Right kidney (tissue), 1 donor: ENCODE measurements at regions not wholly inside any gene's neighbourhood (a gene's known extent, or its start where the extent isn't known, plus 50 kb on each side); places are given as distances from the start of the nearest gene placed in this dataset.

Experiments used
- DNase-seq: peaks from one replicate; pipeline ENCODE4 v3.0.0-alpha.2; 2016

DNA sequence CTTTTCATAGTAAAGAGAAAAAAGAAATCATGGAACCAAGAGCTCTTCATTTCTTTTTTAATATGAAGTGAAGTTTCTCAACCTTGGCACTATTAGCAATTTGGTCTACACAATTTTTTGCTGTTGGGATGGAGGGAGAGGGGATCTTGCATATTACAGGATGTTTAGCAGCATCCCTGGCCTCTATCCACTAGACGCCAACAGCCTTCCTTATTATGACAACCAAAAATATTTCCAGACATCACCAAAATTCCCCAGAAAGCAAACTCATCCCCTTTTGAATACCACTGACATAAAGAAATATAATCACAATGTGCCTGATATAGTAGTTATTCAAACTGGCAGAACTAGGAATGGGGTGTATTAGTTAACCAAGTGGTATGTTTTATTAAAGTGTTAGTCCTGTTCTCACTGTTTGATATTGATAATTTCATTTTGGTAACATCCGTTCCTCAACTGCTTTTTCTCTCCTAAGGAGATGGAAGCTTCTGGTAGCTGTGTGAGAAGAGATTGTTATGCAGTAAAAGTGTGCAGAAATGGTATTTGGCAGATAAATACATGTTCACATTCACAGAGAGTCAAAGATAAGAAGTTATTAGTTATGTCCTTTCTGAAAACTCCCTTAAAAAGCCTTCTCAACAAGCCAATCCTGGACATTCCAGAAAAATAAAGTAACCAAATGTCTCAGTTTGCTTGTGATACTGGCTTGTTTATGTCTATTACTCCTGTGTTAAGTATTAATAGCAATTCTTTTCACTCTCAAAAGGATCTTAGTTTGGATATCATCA, 699.9 kb downstream of the C12orf50 start:
- no peak for DNase-seq

DNA sequence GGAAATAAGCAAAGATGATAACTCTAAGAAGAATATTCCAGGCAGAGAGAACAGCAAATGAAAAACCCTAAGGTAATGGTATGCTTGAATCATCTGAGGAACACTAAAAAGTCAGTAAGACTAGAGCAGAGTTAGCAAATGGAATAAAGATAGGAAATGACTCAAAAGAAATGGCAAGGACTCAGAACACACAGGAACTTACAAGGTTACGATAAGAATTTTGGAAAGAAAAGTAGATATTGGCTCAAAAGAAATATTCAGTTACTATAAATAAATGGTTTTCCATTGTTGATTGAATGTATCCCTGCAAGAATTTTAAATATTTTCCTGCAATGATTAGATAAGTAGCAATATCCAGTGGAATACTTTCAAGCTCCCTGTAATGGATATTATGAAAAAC, 705.8 kb downstream of the C12orf50 start:
- DNase-seq, result no peak

DNA sequence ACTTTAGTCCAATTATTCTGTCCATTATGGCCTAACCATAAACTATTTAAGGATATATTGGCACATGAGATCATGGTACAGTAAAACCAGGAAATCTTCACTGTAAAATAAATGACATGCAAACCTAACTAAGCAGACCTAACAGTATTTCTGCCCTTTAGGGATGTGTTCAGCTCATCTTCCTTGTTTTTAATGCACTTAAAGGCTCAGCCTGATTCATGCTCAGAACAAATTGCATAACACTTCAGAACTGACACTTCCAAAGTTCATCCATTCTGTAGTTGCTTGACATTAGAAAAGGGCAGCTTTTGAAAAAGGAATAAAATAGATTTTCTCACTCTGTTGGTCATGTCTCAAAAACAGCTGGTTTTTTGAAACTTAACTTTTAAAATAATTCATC, 708.5 kb downstream of the C12orf50 start:
- DNase-seq, result no peak

DNA sequence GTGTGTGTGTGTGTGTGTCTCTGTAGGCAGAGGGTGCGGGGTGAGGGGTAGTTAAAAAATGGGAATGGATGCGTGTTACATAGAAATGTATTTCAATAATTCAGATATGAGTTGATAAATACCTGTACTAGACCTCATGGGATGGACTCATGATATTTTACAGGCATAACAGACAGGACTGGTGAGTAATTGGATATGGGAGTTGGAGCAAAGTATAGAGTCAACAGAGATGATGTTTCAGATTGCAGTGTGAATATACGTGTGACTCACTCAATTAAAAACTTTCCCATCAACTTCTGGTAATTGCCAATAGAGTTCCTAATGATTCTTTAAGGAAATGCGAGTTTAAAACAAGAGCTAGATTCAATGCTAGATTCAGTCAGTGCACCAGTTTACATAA, 711.9 kb downstream of the C12orf50 start:
- DNase-seq, result no peak

DNA sequence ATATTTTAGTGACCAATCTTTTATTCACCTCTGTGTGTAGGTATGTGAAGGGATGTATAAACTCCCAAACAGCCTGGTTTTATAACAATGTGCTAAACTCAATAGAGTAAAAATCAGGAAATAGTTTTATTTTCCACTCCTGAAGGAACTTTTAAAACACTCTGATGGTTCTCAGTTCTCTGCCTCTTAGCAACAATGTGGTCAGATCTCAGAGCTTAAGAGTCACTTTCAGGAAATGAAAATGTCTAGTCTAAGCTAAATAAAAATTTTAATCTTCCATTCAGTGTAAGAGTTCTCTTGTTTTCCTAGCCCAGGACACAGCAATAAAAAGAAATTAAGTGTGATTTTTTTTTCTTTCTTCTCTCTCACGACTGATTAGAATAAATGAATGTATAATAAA, 718.0 kb downstream of the C12orf50 start:
- no peak for DNase-seq

DNA sequence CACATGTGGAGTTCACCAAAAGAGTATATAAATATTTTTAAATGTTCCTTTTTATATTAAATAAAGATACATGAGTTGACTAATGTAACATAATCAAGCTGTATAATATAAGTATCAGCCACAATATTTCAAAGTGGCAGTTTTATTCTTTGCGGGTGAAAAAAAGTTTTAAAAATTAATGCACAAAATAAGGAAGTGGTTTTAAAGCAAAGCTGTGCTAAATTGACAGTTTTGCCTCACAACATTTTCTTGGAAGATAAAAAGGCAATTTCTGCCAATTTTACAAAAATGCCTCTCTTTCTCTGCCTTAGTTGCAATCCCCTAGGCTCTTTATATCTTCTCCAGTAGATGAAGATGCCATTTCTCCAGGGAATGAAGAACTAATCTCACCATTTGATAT, 719.1 kb downstream of the C12orf50 start:
- no peak for DNase-seq

DNA sequence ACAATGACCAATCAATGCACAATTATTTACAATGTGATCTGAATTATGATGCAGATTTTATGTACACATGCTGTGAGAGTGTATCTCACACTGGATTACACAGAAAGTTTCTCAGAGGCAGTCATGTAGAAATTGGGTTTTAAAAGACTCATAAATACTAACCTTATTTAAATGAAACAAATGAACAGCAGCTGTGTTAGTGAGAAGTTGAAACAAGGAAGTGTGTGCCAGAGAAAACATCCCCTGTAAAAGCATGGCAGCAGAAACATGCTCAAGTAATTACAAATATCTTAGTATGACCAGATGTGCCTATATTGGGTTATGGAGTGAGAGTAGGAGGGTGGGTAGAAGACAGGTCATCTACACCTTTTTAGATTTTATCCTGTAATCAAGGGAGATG, 723.7 kb downstream of the C12orf50 start:
- DNase-seq, result no peak

DNA sequence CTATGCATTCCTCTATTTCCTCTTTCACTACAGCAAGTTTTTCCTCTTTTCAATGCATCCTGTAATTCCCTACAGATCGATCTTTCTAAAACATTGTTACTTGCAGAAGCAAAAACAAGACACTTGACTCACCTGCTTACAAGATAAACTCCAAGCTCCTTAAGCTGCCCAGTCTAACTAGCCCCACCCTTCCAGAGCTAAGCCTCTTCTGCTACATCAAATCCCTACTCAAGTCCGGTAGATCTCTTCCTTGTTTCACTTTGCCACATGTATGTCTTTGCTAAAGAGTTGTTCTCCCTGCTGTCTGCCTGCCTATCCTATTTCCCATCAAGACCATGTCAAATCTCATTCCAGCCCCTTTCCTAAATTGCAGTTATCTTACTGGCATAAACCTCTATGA, 724.8 kb downstream of the C12orf50 start:
- DNase-seq, result no peak

DNA sequence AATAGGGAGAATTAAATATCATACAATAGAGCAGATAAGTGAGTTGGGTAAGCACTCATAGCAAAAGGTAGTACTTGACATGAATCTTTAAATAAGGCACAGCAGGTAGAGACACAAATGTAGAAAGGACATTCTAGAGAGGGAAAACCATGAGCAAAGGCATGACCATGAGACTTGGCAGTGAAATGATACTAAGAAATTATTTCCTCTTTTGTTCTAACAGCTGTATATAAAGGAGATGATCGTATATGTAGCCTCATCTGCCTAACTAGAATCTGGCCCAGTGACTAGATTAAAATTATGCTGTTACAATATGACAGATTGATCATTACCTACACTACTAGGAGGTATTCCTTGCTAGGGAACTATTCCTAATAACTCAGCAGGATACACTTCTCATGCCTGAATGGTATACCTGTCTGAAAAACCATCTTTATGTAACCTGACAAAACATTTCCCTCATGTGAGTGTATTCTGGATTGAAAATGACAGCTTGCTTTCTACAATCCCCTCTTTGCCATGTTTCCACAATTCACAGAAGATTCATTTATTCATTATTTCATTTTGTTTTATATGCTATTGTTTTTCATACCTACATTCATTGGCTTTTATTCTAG, 725.7 kb downstream of the C12orf50 start:
- DNase-seq, result no peak

DNA sequence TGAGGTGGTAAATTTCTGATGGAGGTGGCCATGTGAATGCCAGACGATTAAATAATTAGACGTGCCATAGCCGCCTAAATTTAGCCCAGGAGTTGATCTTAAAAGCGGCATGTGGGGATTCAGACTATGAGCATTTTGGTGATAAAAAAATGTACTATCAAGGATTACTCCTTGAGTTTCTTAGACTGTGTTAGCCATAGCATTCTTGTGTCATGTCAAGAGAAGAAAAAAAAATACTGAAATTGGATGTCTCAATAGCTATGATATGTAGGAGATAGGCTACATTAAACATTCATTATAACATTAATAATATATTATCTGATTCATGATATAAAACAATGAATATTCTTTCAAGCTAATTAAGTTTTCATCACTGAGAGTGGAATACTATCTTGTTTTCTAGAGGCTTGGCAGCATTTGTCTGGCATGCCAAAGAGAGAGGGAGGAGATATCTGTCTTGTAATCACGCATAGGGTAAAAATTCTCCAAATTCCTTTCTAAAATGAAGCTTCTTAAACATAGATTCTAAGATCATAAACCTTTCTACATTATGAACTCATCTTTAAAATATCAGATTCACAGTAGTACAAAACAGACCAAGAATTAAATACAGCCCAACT, 727.0 kb downstream of the C12orf50 start:
- DNase-seq, result no peak

DNA sequence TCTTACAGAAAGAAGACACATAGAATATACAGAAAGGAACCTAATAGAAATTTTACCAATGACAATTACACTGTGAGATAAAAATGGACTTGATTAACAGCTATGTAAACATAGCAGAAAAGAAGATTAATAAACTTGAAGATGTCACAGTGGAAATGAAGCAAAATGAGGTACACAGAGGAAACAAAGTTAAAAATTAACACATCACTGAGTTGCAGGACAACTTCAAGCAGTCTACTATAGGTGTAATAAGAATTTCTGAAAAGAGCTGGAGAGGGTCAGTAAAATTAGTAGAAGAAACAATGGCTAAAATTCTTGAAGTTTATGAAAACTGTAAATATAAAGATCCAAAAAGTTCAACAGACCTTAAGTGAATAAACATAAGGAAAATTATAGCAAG, 738.7 kb downstream of the C12orf50 start:
- no peak for DNase-seq

DNA sequence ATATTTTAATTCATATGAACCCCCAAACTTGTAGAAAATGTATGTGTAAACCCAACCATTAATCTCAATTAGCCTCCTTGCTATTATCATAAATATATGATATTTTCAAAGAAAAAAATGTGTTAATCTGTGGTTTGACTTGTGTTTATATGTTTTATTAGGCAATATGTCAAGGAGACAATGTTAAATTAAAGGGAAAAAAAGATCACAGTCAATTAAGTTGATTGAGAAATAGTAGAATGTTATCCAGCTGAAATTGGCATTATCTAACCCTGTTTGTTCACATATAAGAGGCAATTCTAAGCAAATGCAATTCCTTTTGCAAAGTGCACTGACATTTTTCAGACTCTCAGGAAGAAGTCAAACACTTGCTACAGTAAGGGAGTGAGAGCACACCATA, 745.3 kb downstream of the C12orf50 start:
- no peak for DNase-seq

DNA sequence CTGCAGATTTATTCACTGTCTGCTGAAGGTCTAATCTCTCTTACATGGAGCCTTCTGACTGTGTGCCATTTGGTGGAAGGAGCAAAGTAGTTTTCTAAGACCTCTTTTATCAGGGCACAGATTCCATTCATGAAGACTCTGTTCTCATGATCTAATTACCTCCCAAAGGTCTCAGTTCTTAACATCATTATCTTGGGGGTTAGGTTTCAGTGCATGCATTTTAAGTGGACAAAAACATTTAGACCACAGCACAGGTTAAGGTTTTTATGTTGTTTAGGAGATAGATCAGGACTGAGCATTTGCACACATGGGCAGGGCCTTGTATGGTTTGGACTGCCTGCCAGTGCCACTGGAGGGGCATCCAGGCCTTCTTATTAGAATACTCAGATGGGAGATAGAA, 746.1 kb downstream of the C12orf50 start:
- DNase-seq, result no peak

DNA sequence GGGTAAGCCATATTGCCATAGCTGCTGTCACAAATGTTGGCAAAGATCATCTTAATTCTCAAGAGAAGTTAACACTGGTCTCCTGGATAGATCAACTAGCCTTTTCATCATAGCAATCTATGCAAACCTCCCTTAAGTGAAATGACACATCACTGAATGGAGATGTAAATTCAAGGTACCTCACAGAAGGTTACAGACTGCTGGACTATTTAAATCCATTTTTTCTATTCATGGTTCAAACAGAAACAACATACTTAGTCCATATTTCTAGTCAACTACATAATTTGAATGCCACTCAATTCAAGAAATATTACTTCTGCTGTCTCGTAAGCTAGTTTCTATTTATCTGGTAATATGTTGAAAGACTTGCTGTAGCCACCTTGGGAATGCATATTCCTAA, 748.3 kb downstream of the C12orf50 start:
- no peak for DNase-seq

DNA sequence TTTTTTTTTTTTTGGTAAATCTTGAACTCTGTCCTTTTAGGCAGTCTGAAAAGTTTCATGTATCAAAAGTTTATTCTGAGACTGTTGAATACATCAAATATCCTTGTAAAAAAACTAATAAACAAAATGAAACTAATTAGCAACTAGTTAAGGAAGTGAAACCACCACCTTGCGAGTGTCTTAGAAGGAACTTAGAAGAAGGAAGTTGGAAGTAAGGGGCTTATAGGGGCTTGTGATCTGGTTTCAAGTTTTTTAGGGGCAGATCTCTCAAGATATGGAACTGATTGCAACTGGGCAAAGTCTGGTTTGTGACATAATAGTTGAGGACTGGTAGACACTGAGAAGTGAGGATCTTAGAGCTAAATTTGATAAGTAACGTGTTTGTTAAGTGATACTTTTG, 748.8 kb downstream of the C12orf50 start:
- no peak for DNase-seq

DNA sequence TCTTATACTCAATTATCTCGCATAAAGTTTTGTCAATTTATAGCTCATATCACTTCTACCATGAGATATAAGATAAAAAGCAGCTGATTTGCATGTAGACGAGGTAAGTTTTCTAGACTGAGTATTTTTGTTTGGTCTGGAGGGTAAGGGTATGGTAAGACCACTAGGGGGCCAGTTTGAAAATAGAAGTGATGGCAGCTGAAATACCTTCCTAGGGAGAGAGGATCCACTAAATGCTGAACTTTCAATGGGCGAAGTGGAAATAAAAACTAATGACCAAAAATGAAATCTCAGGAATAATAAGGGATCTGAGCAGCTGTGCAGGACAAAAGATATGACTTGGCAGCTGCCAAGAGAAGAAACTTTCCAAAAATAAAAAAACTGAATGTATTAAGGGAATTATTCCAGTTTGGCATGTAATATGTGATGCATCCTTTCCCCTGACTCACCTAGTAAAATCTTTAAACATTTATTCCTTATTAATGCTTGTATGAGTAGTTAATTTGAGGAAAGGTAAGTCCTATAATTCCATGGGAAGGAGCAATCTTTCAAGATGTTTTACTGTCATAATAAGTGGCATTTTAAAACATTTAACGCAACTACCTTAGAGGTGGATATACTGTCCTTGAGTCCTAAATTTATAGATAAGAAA, 754.5 kb downstream of the C12orf50 start:
- DNase-seq, result no peak

DNA sequence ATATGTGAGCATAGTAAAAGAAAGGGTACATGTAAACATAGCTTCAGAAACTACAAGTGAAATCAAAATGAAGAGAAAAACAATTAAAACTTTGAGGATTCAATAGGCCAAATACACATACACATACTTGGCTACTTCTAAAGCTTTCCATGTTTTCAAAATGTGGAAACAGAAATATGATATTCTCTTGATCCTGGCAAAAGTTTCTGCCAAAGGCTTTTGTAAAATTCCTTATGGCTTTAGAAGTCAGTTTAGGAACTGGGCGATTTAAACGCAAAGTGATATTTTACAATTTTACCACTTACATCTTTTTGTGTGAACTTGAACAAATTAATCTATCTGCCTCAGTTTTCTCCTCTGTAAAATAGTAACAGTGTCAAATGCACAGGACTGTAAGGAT, 756.4 kb downstream of the C12orf50 start:
- DNase-seq, result no peak

DNA sequence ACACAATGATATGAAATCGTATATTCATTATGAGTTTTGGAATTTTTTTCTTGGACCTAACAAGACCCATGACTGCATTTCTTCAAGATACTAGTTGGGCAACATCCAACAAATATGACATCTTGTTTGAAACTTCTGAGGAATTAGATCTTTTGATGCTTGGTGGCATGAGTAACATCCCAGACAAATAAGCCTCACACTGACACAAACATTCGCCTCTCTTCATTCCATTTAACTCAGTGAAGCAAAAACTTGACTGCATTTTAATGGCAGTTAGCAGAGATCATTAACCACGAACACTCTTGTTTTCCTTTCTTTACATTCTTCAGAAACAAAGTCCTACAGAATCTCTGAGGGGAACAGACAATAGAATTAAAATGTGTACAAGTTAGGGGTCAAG, 758.3 kb downstream of the C12orf50 start:
- DNase-seq, result no peak

DNA sequence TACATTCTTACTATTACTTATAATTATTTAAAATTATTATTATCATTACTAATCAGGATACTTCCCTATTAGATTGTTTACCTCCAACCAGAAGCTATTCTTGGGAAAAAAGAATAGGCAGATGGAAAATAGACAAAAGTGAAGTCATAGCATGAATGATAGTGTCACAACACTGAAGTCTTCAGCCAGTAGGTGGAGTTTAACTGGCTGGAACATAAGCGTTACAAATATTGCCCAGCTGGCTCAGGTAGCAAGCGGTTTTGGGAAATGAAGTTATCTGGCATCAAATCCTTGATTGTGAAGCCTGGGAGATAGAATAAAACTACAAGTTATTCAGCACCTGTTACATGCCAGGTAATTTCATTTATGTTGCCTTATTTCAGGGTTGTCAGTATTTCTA, 762.9 kb downstream of the C12orf50 start:
- no peak for DNase-seq

DNA sequence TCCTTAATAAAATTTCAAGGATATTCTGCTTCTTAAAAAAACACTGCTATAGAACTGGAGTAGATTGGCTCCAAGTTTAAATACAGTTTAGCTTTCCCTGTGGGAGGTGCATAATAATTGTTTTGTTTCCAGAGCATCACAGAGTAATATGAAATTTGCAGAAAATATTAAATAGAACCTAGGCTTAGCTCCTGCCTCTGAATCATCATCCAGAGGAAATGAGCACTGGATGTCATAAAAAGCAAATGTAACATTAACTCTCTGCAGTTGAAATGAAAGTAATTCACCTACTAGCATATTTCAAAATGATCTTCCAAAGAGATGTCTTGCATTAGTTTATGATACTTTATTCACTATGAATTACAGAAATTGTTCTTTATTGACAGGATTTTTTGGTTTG, 769.8 kb downstream of the C12orf50 start:
- DNase-seq, result no peak

DNA sequence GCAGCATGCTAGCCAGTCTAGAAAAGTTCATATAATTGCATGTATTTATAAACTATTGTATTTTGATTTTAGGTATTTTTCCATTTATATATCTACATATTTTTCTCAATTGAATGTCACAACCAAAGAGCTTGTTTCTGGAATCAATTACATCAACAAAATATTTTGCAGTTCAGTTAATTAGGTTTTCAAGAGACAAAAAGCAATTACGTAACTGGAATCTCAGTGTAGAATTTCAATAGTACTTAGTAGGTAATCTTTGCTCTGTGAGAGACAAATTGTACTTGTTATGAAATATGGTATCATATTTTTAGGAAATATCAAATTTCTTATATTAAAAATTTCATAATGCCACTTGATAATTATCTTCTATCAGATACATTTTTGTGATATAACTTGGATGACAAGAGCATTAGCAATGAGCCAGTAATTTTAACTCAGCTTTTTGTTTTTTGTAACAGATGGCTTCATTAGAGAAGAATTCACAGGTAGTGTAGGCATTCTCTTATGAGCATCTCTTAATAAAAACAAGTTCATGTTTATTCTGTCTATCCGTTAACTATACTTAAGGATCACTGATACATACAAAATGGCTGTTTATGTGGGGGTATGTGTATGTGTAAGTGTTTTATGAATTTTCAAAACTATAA, 774.7 kb downstream of the C12orf50 start:
- DNase-seq, result no peak

DNA sequence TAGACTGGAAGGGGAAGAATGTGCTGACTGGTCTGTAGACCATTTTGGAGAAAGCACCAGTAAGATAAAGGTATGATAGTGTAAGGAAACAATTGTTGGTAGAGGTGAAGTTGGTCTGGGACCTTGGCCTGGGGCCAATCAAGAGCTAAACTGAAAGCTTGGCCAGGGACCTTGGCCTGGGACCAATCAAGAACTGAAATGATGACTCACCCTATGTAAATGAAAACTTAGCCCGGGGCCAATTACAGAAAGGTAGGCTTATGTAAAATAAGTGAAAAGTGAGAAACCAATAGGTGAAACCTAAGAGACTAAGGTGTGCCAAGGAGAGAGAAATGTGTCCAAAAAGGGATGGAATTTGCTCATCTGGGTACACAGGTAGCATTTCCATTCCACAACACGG, 776.0 kb downstream of the C12orf50 start:
- no peak for DNase-seq

DNA sequence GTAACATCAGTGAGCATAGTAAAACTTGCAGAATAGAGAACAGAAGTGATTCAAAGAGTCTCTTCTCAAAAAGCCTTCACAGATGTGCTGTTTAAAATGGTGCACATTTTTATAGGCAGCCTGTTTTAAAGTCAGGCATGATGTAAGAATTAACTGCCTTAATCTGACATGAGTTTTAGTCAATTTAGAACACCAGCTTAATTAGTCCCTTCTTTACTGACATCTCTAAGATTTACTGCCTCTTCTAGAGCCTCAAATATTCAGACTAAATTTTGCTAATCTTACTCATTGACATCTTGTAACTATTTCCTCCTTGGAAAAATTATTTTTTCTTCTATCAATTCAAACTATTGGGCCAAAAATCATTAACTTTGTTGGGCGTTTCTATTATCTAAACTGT, 782.5 kb downstream of the C12orf50 start:
- no peak for DNase-seq
